SK-N-SH (cell line): ENCODE measurements at regions not wholly inside any gene's neighbourhood (a gene's known extent, or its start where the extent isn't known, plus 50 kb on each side); places are given as distances from the start of the nearest gene placed in this dataset.

Experiments
- CTCF ChIA-PET: fragments of 300-600, 350-600 bp; formaldehyde crosslinking; extraction: SDS; loops from one replicate; lab custom pipeline; 2021; lab: Yijun Ruan, JAX
- POLR2A ChIA-PET: fragments of 350-600 bp; sonication (Branson Sonifier 250); formaldehyde crosslinking; extraction: SDS; loops from one replicate; lab custom pipeline; 2020; ENCODE audit warnings: antibody characterized with exemption, inconsistent platforms; lab: Yijun Ruan, JAX
- DNase-seq: peaks from one replicate; pipeline ENCODE4 v3.0.0; 2012
- H2AFZ ChIP-seq: fragments of 200-600 bp; sonication (generic); 2 replicates; pipeline ENCODE4 v1.8.1; 2016; ENCODE audit warnings: antibody characterized with exemption, mild to moderate bottlenecking, low read depth
- H3F3A ChIP-seq: fragments of 200-600 bp; sonication (generic); replicated peaks from 2 replicates; pipeline ENCODE3; 2016; ENCODE audit warnings: antibody characterized with exemption, mild to moderate bottlenecking; ENCODE audit not compliant: insufficient read depth
- H3K27ac ChIP-seq, 2 experiments: fragments of 200-500 bp in 1 of 2; fragments of 200-600 bp in 1 of 2; sonication (Bioruptor generic) in 1 of 2; sonication (generic), shearing (Covaris generic) in 1 of 2; 2 replicates each; pipeline versions ENCODE4 v1.5.1 to v1.6.1; 2014 to 2016; ENCODE audit warnings: low read depth in 2 of 2, inconsistent platforms in 1 of 2, low read length in 1 of 2, mild to moderate bottlenecking in 1 of 2, mixed read lengths in 1 of 2
- H3K27me3 ChIP-seq: fragments of 200-600 bp; sonication (generic), shearing (Covaris generic); 2 replicates; pipeline ENCODE4 v1.6.1; 2016; ENCODE audit warnings: mixed run types; ENCODE audit not compliant: insufficient read depth
- H3K36me3 ChIP-seq, 2 experiments: fragments of 200-500 bp in 1 of 2; fragments of 200-600 bp in 1 of 2; sonication (Bioruptor generic) in 1 of 2; sonication (generic) in 1 of 2; replicated peaks in 1 of 2; 2 replicates each; pipeline versions ENCODE3 to v1.5.1; 2014 to 2016; ENCODE audit warnings: low read length in 1 of 2, mild to moderate bottlenecking in 1 of 2; ENCODE audit not compliant: insufficient read depth in 2 of 2, control insufficient read depth in 1 of 2
- H3K4me1 ChIP-seq, 2 experiments: fragments of 200-500 bp in 1 of 2; fragments of 200-600 bp in 1 of 2; sonication (Bioruptor generic) in 1 of 2; sonication (generic), shearing (Covaris generic) in 1 of 2; 2 replicates each; pipeline versions ENCODE4 v1.5.1 to v1.6.1; 2014 to 2016; ENCODE audit warnings: low read depth in 1 of 2, low read length in 1 of 2, mixed run types in 1 of 2; ENCODE audit not compliant: insufficient read depth in 2 of 2, control insufficient read depth in 1 of 2
- H3K4me2 ChIP-seq: fragments of 200-600 bp; sonication (generic), shearing (Covaris generic); 2 replicates; pipeline ENCODE4 v1.6.1; 2017; ENCODE audit warnings: mixed run types
- H3K4me3 ChIP-seq, 2 experiments: fragments of 200-500 bp in 1 of 2; fragments of 200-600 bp in 1 of 2; sonication (Bioruptor generic) in 1 of 2; sonication (generic), shearing (Covaris generic) in 1 of 2; 2 replicates each; pipeline versions ENCODE4 v1.5.1 to v1.8.1; 2014 to 2016; ENCODE audit warnings: low read depth in 2 of 2, inconsistent platforms in 1 of 2, low read length in 1 of 2, mild to moderate bottlenecking in 1 of 2, mixed read lengths in 1 of 2, moderate library complexity in 1 of 2
- H3K79me2 ChIP-seq: fragments of 200-600 bp; sonication (generic); 2 replicates; pipeline ENCODE4 v1.8.1; 2017; ENCODE audit warnings: mild to moderate bottlenecking; ENCODE audit not compliant: insufficient read depth
- H3K9ac ChIP-seq: fragments of 200-600 bp; sonication (generic); 2 replicates; pipeline ENCODE4 v1.6.1; 2017; ENCODE audit warnings: mixed run types
- H3K9me2 ChIP-seq: fragments of 200-600 bp; sonication (generic); 2 replicates; pipeline ENCODE4 v1.6.1; 2017; ENCODE audit warnings: mixed run types
- H3K9me3 ChIP-seq: fragments of 200-600 bp; sonication (generic); 2 replicates; pipeline ENCODE4 v1.6.1; 2017; ENCODE audit warnings: mixed run types, mild to moderate bottlenecking, moderate library complexity
- H4K20me1 ChIP-seq: fragments of 200-600 bp; sonication (generic); 2 replicates; pipeline ENCODE4 v1.6.1; 2017; ENCODE audit warnings: mild to moderate bottlenecking, mixed run types; ENCODE audit not compliant: insufficient read depth
- ELF1 ChIP-seq: IDR thresholded peaks from 2 replicates; pipeline ENCODE4 v1.4.0; 2012
- EP300 ChIP-seq, 2 experiments: IDR thresholded peaks; 2 replicates each; pipeline versions ENCODE4 v1.4.0 to v1.6.1; 2012; ENCODE audit warnings: borderline replicate concordance in 1 of 2, low read depth in 1 of 2, low read length in 1 of 2
- EZH2phosphoT487 ChIP-seq: fragments of 200-600 bp; sonication (generic); IDR thresholded peaks from 2 replicates; pipeline ENCODE4 v1.6.1; 2017; ENCODE audit warnings: low read depth, mixed run types, mild to moderate bottlenecking, antibody characterized with exemption, moderate library complexity, borderline replicate concordance
- FOXJ3 ChIP-seq: sonication (generic); formaldehyde crosslinking; IDR thresholded peaks from 2 replicates; pipeline ENCODE4 v1.5.1; 2020; ENCODE audit warnings: mild to moderate bottlenecking, missing genetic modification reagents
- FOXM1 ChIP-seq: IDR thresholded peaks from 2 replicates; pipeline ENCODE4 v1.4.0; 2012; ENCODE audit warnings: low read depth, mild to moderate bottlenecking
- GATA2 ChIP-seq: sonication (generic); formaldehyde crosslinking; IDR thresholded peaks from 2 replicates; pipeline ENCODE4 v1.5.0; 2020; ENCODE audit warnings: mild to moderate bottlenecking, missing genetic modification reagents
- NRF1 ChIP-seq: IDR thresholded peaks from 2 replicates; pipeline ENCODE4 v1.6.1; 2012; ENCODE audit warnings: low read depth, mild to moderate bottlenecking, low read length
- POLR2AphosphoS5 ChIP-seq: IDR thresholded peaks from 2 replicates; pipeline ENCODE4 v1.6.1; 2012; ENCODE audit warnings: low read depth, low read length
- RCOR1 ChIP-seq: fragments of 150-350 bp; IDR thresholded peaks from 2 replicates; pipeline ENCODE4 v1.6.1; 2017; ENCODE audit warnings: antibody characterized with exemption, low read length
- RXRA ChIP-seq: IDR thresholded peaks from 2 replicates; pipeline ENCODE4 v1.4.0; 2012; ENCODE audit warnings: low read depth, mild to moderate bottlenecking, borderline replicate concordance
- TAF1 ChIP-seq: IDR thresholded peaks from 2 replicates; pipeline ENCODE4 v1.6.1; 2012; ENCODE audit warnings: low read depth, mild to moderate bottlenecking, low read length, moderate library complexity, borderline replicate concordance
- TCF12 ChIP-seq: IDR thresholded peaks from 2 replicates; pipeline ENCODE4 v1.4.0; 2012
- USF1 ChIP-seq: IDR thresholded peaks from 2 replicates; pipeline ENCODE4 v1.4.0; 2012; ENCODE audit warnings: low read depth, borderline replicate concordance
- YY1 ChIP-seq: IDR thresholded peaks from 2 replicates; pipeline ENCODE4 v1.4.0; 2012; ENCODE audit warnings: low read depth, mild to moderate bottlenecking
- ZBTB33 ChIP-seq: IDR thresholded peaks from 2 replicates; pipeline ENCODE4 v1.4.0; 2012; ENCODE audit warnings: low read depth, borderline replicate concordance
- TF ChIP-seq, protein P1 (sequence below): fragments of 200-600 bp; sonication (generic); IDR thresholded peaks from 2 replicates; pipeline ENCODE4 v1.6.1; 2017; ENCODE audit warnings: antibody characterized with exemption, mild to moderate bottlenecking, moderate library complexity
- TF ChIP-seq, protein P2 (sequence below): IDR thresholded peaks from 2 replicates; pipeline ENCODE4 v1.4.0; 2012; ENCODE audit warnings: low read depth
- TF ChIP-seq, protein P3 (sequence below): fragments of 150-350 bp; IDR thresholded peaks from 2 replicates; pipeline ENCODE4 v1.6.1; 2017; ENCODE audit warnings: antibody characterized with exemption, low read length, low read depth, borderline replicate concordance
- TF ChIP-seq, protein P4 (sequence below): IDR thresholded peaks from 2 replicates; pipeline ENCODE4; 2012
- TF ChIP-seq, protein P5 (sequence below): IDR thresholded peaks from 2 replicates; pipeline ENCODE4 v1.6.1; 2012; ENCODE audit warnings: mild to moderate bottlenecking, low read depth, low read length, moderate library complexity

DNA sequence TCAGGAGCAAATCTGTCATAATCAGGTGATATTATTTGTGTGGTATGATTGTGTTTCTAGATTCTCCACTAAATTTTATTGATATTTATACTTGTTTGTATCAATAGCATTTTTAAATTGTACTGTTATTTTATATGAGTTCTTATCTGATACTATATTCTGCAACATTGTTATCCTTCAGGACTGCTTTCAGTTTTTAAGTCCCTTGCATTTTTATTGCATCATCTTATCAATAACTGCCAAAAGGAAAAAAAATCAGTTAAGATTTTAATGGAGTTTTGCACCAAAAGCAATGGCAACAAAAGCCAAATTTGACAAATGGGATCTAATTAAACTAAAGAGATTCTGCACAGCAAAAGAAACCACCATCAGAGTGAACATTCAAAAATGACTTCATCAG is 741.3 kb upstream of the CTNND2 start:
- no peak for TF ChIP-seq RXRA
- TF ChIP-seq, protein P1, sequence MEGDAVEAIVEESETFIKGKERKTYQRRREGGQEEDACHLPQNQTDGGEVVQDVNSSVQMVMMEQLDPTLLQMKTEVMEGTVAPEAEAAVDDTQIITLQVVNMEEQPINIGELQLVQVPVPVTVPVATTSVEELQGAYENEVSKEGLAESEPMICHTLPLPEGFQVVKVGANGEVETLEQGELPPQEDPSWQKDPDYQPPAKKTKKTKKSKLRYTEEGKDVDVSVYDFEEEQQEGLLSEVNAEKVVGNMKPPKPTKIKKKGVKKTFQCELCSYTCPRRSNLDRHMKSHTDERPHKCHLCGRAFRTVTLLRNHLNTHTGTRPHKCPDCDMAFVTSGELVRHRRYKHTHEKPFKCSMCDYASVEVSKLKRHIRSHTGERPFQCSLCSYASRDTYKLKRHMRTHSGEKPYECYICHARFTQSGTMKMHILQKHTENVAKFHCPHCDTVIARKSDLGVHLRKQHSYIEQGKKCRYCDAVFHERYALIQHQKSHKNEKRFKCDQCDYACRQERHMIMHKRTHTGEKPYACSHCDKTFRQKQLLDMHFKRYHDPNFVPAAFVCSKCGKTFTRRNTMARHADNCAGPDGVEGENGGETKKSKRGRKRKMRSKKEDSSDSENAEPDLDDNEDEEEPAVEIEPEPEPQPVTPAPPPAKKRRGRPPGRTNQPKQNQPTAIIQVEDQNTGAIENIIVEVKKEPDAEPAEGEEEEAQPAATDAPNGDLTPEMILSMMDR: no peak
- TF ChIP-seq YY1: no peak
- no peak for TF ChIP-seq NRF1
- TF ChIP-seq EP300 (IDR thresholded peaks at IDR 0.05; ENCODE audit: borderline replicate concordance in 1 of 2, low read depth in 1 of 2, low read length in 1 of 2): no peak
- TF ChIP-seq, protein P2, sequence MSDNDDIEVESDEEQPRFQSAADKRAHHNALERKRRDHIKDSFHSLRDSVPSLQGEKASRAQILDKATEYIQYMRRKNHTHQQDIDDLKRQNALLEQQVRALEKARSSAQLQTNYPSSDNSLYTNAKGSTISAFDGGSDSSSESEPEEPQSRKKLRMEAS: no peak
- no peak for TF ChIP-seq RCOR1
- no peak for TF ChIP-seq FOXM1
- no peak for TF ChIP-seq ELF1
- TF ChIP-seq, protein P3, sequence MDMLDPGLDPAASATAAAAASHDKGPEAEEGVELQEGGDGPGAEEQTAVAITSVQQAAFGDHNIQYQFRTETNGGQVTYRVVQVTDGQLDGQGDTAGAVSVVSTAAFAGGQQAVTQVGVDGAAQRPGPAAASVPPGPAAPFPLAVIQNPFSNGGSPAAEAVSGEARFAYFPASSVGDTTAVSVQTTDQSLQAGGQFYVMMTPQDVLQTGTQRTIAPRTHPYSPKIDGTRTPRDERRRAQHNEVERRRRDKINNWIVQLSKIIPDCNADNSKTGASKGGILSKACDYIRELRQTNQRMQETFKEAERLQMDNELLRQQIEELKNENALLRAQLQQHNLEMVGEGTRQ: no peak
- TF ChIP-seq GATA2: no peak
- TF ChIP-seq TCF12: no peak
- TF ChIP-seq FOXJ3 (CRISPR knock-in tag): no peak
- no peak for TF ChIP-seq TAF1
- no peak for TF ChIP-seq EZH2phosphoT487
- TF ChIP-seq ZBTB33: no peak
- TF ChIP-seq, protein P4, sequence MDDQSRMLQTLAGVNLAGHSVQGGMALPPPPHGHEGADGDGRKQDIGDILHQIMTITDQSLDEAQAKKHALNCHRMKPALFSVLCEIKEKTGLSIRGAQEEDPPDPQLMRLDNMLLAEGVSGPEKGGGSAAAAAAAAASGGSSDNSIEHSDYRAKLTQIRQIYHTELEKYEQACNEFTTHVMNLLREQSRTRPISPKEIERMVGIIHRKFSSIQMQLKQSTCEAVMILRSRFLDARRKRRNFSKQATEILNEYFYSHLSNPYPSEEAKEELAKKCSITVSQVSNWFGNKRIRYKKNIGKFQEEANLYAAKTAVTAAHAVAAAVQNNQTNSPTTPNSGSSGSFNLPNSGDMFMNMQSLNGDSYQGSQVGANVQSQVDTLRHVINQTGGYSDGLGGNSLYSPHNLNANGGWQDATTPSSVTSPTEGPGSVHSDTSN: no peak
- TF ChIP-seq, protein P5, sequence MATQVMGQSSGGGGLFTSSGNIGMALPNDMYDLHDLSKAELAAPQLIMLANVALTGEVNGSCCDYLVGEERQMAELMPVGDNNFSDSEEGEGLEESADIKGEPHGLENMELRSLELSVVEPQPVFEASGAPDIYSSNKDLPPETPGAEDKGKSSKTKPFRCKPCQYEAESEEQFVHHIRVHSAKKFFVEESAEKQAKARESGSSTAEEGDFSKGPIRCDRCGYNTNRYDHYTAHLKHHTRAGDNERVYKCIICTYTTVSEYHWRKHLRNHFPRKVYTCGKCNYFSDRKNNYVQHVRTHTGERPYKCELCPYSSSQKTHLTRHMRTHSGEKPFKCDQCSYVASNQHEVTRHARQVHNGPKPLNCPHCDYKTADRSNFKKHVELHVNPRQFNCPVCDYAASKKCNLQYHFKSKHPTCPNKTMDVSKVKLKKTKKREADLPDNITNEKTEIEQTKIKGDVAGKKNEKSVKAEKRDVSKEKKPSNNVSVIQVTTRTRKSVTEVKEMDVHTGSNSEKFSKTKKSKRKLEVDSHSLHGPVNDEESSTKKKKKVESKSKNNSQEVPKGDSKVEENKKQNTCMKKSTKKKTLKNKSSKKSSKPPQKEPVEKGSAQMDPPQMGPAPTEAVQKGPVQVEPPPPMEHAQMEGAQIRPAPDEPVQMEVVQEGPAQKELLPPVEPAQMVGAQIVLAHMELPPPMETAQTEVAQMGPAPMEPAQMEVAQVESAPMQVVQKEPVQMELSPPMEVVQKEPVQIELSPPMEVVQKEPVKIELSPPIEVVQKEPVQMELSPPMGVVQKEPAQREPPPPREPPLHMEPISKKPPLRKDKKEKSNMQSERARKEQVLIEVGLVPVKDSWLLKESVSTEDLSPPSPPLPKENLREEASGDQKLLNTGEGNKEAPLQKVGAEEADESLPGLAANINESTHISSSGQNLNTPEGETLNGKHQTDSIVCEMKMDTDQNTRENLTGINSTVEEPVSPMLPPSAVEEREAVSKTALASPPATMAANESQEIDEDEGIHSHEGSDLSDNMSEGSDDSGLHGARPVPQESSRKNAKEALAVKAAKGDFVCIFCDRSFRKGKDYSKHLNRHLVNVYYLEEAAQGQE: no peak
- TF ChIP-seq USF1: no peak
- TF ChIP-seq POLR2AphosphoS5: no peak
- TF ChIP-seq, all 33 proteins: peak for 0
- CTCF ChIA-PET: no interaction called here

More for the DNA sequence above, 741.3 kb upstream of the CTNND2 start:
- no peaks in the 10 kb centered on the region for H3K79me2 ChIP-seq
- DNase-seq: no peak
- H4K20me1 ChIP-seq: no peaks in the 10 kb centered on the region
- H3K9me2 ChIP-seq: no peaks in the 10 kb centered on the region
- no peaks in the 10 kb centered on the region for H3F3A ChIP-seq
- H3K27me3 ChIP-seq: no peaks in the 10 kb centered on the region
- H3K4me3 ChIP-seq: no peak overlapping the region
- H3K9me3 ChIP-seq: no peaks in the 10 kb centered on the region; the same call in 1 of the 2 replicates
- H2AFZ ChIP-seq: no peak overlapping the region
- POLR2A ChIA-PET: no interaction called here
- H3K4me2 ChIP-seq: no peak overlapping the region
- no peaks in the 10 kb centered on the region for H3K36me3 ChIP-seq
- no peak overlapping the region for H3K9ac ChIP-seq
- no peaks in the 10 kb centered on the region for H3K4me1 ChIP-seq
- no peak overlapping the region for H3K27ac ChIP-seq
